Liver (tissue), 8 donors: ENCODE measurements at regions not wholly inside any gene's neighbourhood (a gene's known extent, or its start where the extent isn't known, plus 50 kb on each side); places are given as distances from the start of the nearest gene placed in this dataset.

Source experiments
- DNase-seq: peaks from one replicate; pipeline ENCODE4 v3.0.0-alpha.2; 2017; ENCODE audit warnings: low spot score
- H3K27ac ChIP-seq, 2 donors: one replicate each; pipeline ENCODE4 v1.7.0; 2013; ENCODE audit warnings: inconsistent platforms in 2 of 2, low read length in 2 of 2, control low read depth in 1 of 2, low read depth in 1 of 2, mild to moderate bottlenecking in 1 of 2
- H3K27me3 ChIP-seq, 4 donors: one replicate each; pipeline versions ENCODE4 v1.6.1 to v1.7.0; 2013; ENCODE audit warnings: low read length in 3 of 4, inconsistent platforms in 1 of 4, mild to moderate bottlenecking in 1 of 4, moderate library complexity in 1 of 4; ENCODE audit not compliant: control insufficient read depth in 4 of 4, insufficient read depth in 4 of 4
- H3K36me3 ChIP-seq, 4 donors: one replicate each; pipeline versions ENCODE4 v1.6.1 to v1.7.0; 2013; ENCODE audit warnings: low read length in 3 of 4, mild to moderate bottlenecking in 3 of 4, low read depth in 1 of 4, moderate library complexity in 1 of 4; ENCODE audit not compliant: control insufficient read depth in 4 of 4, insufficient read depth in 3 of 4
- H3K4me1 ChIP-seq, 4 donors: one replicate each; pipeline versions ENCODE4 v1.6.1 to v1.7.0; 2013; ENCODE audit warnings: low read length in 3 of 4, mild to moderate bottlenecking in 3 of 4, moderate library complexity in 1 of 4; ENCODE audit not compliant: control insufficient read depth in 4 of 4, insufficient read depth in 4 of 4
- H3K4me3 ChIP-seq, 3 donors: one replicate each; pipeline versions ENCODE4 v1.6.1 to v1.7.0; 2013; ENCODE audit warnings: low read length in 3 of 3, control low read depth in 1 of 3, low read depth in 1 of 3, mild to moderate bottlenecking in 1 of 3
- H3K9ac ChIP-seq, 2 donors: one replicate each; pipeline ENCODE4 v1.7.0; 2013; ENCODE audit warnings: low read length in 2 of 2, mild to moderate bottlenecking in 2 of 2, moderate library complexity in 2 of 2, control low read depth in 1 of 2, low read depth in 1 of 2
- H3K9me3 ChIP-seq, 4 donors: one replicate each; pipeline versions ENCODE4 v1.6.1 to v1.7.0; 2013; ENCODE audit warnings: low read length in 3 of 4; ENCODE audit not compliant: control insufficient read depth in 4 of 4
- ATF3 ChIP-seq: IDR thresholded peaks from 2 replicates; pipeline ENCODE4 v1.6.1; 2016; ENCODE audit warnings: antibody characterized with exemption
- CTCF ChIP-seq: fragments of 150-350 bp; IDR thresholded peaks from 2 replicates; pipeline ENCODE4 v1.5.1; 2017; ENCODE audit warnings: improper control_type of control experiment, low read depth, low read length; ENCODE audit not compliant: missing input control
- EGR1 ChIP-seq, 2 donors: IDR thresholded peaks; 2 replicates each; pipeline ENCODE4 v1.6.1; 2016 to 2018; ENCODE audit warnings: antibody characterized with exemption in 2 of 2, low read depth in 2 of 2
- GABPA ChIP-seq, 2 donors: IDR thresholded peaks in 1 of 2; conservative IDR thresholded peaks in 1 of 2; 2 replicates each; pipeline ENCODE4 v1.6.1; 2016; ENCODE audit warnings: antibody characterized with exemption in 2 of 2, mild to moderate bottlenecking in 1 of 2, moderate library complexity in 1 of 2
- HNF4A ChIP-seq, 2 donors: conservative IDR thresholded peaks; 2 replicates each; pipeline ENCODE4 v1.6.1; 2016; ENCODE audit warnings: antibody characterized with exemption in 2 of 2, mild to moderate bottlenecking in 2 of 2
- JUND ChIP-seq, 2 donors: IDR thresholded peaks; 2 replicates each; pipeline ENCODE4 v1.6.1; 2016; ENCODE audit warnings: antibody characterized with exemption in 2 of 2
- MAX ChIP-seq: IDR thresholded peaks from 2 replicates; pipeline ENCODE4 v1.6.1; 2016; ENCODE audit warnings: antibody characterized with exemption
- NR2F2 ChIP-seq: IDR thresholded peaks from 2 replicates; pipeline ENCODE4 v1.6.1; 2016; ENCODE audit warnings: antibody characterized with exemption
- RAD21 ChIP-seq, 2 donors: IDR thresholded peaks; 2 replicates each; pipeline ENCODE4 v1.6.1; 2016; ENCODE audit warnings: antibody characterized with exemption in 2 of 2, mild to moderate bottlenecking in 2 of 2
- REST ChIP-seq: IDR thresholded peaks from 2 replicates; pipeline ENCODE4 v1.6.1; 2016; ENCODE audit warnings: antibody characterized with exemption, mild to moderate bottlenecking
- SP1 ChIP-seq: IDR thresholded peaks from 2 replicates; pipeline ENCODE4 v1.6.1; 2018; ENCODE audit warnings: antibody characterized with exemption, mild to moderate bottlenecking
- TAF1 ChIP-seq: conservative IDR thresholded peaks from 2 replicates; pipeline ENCODE4 v1.6.1; 2016; ENCODE audit warnings: antibody characterized with exemption, mild to moderate bottlenecking
- YY1 ChIP-seq: IDR thresholded peaks from 2 replicates; pipeline ENCODE4 v1.6.1; 2016; ENCODE audit warnings: antibody characterized with exemption, mild to moderate bottlenecking
- WGBS: extraction: QIAGEN DNeasy Blood & Tissue Kit; methylation state at CpG from one replicate; pipeline ENCODE4 v1.1.7; 2013; 5-methylcytosine and 5-hydroxymethylcytosine counted together
- donor health status: healthy.
- donor health status: healthy.
- donor health status: healthy.
- donor health status: healthy.
- donor health status: healthy.

- no peak overlapping the region for H3K9ac ChIP-seq
- no peak for DNase-seq
- TF ChIP-seq NR2F2 (no peak), HNF4A (conservative IDR thresholded peaks at IDR 0.05) (no peak), ATF3 (no peak), RAD21 (IDR thresholded peaks at IDR 0.05) (no peak), TAF1 (no peak), REST (no peak), EGR1 (IDR thresholded peaks at IDR 0.05; ENCODE audit: low read depth in 2 of 2) (no peak), CTCF (no peak)
- H3K27ac ChIP-seq, result no peak overlapping the region
- H3K27me3 ChIP-seq, result peaks cover 0 to 9% (median 0%) of the 10 kb centered on the region in 4 donors
- no peaks in the 10 kb centered on the region for H3K9me3 ChIP-seq
- H3K4me1 ChIP-seq, result no peaks in the 10 kb centered on the region
- H3K4me3 ChIP-seq, result no peak overlapping the region
- WGBS, result 55% methylated on average over 2 of the region's 2 CpGs
- H3K36me3 ChIP-seq, result no peaks in the 10 kb centered on the region
These were observed 129.5 kb upstream of the MYO3A start for GRCh38 chr10:25804505-25804904.

GRCh38 chr10:25805986-25806385 is 128.0 kb upstream of the MYO3A start:
- H3K9ac ChIP-seq, result no peak overlapping the region
- TF ChIP-seq GABPA (IDR thresholded peaks at IDR 0.05 in 1 of 2, conservative IDR thresholded peaks at IDR 0.05 in 1 of 2) (no peak), TAF1 (no peak), MAX (no peak), NR2F2 (no peak), SP1 (no peak), CTCF (no peak), YY1 (no peak), ATF3 (no peak), JUND (IDR thresholded peaks at IDR 0.05) (no peak), RAD21 (IDR thresholded peaks at IDR 0.05) (no peak)
- H3K9me3 ChIP-seq, result no peaks in the 10 kb centered on the region
- no peak overlapping the region for H3K4me3 ChIP-seq
- DNase-seq, result no peak
- H3K36me3 ChIP-seq, result no peaks in the 10 kb centered on the region
- H3K27me3 ChIP-seq, result peaks cover 0 to 9% (median 0%) of the 10 kb centered on the region in 4 donors
- WGBS, result 86% methylated on average over 9 of the region's 9 CpGs
- H3K4me1 ChIP-seq, result no peaks in the 10 kb centered on the region
- H3K27ac ChIP-seq, result no peak overlapping the region
